Activated CD4-positive, CD25-positive, alpha-beta regulatory T cell treated with anti-CD3 and anti-CD28 coated beads, Interleukin-2, amount 50 U/mL, for 16 hours (primary cell): ENCODE measurements at regions not wholly inside any gene's neighbourhood (a gene's known extent, or its start where the extent isn't known, plus 50 kb on each side); places are given as distances from the start of the nearest gene placed in this dataset.
"Not testable (repeated sequence)": the region's sequence is repeated elsewhere in the genome, so short reads cannot be mapped to it uniquely, and the experiment has no call there.

Source experiments
- DNase-seq: peaks from one replicate; pipeline ENCODE4 v3.0.0-alpha.2; 2020; ENCODE audit warnings: low read depth, low spot score

DNA sequence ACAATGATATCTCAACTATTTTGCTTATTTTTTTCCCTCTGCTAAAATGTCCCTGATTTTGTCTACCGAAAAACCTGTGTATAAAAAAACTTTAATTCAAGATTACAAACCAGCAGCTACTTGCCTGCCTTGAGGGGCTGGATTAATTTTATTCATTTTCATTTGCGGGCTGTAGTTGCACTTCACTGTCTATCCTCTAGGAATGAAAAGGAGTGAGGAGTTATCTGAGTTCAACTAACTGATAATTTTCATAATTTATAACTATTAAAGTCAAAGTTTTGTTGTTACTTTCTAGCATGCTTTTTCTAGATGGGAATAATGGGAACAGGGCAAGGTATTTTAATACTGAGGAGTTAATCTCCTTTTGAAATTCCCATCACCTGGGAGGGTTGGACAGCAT is 50.3 kb upstream of the AGTPBP1 start:
- DNase-seq, result not testable (repeated sequence)

DNA sequence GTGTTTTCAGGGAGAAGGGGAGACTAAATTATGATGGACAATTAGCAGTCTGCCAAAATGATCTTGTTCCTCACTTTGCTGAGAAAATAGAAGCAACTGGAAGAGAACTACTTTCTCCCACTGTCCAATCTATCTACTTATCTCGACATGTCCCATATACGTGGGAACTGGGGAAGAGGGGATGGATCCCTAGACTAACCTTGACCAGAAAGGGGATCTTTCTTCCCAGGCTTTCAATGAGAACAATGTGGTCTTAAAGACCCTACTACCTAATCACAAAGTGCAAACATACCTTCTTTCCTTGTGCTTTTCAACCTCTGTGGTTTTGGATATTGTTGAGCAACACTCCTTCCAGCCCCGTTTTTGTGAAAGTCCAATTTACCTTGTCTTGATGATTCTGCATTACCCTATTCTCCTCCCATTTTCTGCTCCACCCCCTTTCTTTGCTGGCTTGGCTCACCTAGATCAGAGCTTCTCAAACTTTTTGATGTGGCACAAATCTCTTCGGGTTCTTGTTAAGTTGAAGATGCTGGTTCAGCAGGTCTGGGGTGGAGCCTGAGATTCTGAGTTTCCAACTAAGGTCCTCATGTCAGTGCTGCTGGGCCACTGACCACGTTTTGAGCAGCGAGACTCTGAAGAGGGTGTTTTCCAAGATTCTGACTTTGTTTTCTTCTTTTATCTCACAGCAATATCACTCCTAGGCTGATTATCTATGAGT is 61.4 kb upstream of the AGTPBP1 start:
- DNase-seq, result peak; percentile 10

DNA sequence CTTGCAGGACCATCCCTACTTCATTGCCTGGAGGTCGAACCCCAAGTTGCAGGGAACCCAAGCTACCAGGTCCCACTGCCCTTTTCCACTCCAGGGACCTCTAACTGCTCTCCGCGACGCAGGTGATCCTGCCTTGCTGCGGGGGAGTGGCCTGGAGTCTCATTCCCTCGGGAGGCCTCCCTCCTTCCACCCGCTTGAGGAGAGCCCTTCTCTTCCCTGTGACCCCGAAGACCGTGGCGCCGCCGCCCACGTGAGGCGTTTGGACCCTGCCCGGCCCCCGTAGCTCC is 63.0 kb upstream of the AGTPBP1 start:
- DNase-seq, result not testable (repeated sequence)

DNA sequence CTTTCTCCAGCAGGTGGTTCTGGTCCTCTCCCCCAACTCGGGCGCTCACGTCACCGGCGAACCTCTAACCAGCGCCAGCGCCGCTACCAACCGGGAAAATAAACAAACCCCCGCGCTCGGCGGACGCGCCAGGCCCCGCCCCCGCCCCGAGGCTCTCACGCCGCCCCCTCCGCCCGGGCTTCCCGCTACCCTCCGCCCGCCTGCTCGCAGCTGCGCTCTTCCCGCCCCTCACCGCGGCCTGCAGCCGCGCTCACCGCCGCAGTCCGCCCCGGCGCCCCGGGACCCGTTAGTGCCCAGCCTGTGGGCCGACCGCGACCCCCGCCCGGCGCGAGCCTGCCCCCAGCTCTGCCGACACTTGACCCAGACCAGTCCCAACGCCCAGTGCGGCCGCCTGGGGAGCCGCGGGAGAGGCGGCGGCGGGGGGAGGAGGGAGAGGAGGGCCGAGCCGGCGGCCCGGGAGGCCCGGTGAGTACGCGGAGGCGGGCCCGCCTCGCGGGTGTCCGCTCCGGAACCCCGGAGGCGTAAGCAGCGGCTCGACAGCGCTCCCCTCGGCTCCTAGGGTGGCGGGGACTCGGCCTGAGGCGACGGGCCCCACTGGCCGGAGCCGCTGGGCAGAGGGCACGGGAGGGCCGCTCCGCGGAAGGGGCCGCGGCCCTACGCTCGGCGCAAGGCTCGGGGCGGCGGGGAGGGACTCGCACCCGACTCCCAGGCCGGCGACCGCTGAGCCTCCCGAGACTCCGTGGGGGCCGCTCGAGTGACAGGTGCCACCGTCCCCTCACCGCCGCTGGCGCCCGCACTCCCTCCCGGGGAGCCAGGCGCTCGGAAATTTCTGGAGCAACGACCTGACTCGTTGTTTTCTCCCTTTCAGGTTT is 63.6 kb upstream of the AGTPBP1 start:
- peak; percentile 42 for DNase-seq

DNA sequence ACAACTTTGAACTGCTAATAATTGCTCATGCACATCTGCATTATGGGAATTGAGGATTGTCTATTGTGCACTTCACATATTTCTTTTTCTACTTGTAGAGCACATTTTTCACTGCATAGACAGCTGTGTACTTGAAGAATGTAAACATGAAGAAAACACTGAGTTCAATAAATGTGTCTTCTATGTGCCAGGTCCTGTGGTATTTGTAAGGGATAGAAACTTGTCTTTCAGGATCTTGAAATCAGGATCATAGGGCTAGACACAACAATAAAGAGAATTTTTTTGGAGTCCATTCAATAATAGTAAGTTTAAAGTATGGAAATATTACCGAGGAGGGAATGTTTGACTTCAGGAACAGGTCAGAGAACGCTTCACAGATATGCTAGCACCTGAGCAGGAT is 66.6 kb upstream of the AGTPBP1 start:
- not testable (repeated sequence) for DNase-seq

DNA sequence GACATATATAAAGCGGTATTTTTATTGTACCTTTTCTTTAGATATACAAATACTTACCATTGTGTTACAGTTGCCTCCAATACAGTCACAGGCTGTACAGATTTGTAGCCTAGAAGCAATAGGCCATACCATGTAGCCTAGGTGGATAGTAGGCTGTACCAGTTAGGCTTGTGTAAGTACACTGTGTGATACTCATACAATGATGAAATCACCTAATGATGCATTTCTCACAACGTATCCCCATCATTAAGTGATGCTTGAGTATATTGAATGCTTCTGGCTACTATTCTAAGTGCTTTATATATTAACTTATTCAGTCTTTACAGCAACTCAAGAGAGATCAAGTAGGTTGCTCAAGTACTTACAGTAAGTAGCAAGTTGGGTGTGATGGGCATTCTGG is 71.6 kb upstream of the AGTPBP1 start:
- DNase-seq, result not testable (repeated sequence)

DNA sequence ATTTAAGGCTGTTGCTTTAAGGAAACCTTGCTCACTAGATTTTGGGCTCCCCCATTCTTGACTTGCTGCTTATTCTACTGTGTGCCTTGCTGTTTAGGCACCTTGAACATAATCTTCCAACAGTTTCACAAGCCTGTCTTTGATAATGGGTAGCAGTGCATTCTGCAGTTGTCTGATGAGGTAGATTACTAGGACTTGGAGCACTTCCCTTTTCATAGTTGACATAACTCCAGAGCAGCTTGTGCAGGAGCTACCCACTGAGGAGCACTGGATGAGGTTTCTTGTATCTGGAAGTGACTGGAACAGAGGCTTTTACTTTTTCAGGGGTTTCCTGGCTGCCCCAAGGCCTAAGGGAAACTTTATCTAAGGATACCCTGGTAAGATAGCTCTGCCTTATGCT is 73.0 kb upstream of the AGTPBP1 start:
- DNase-seq, result not testable (repeated sequence)

DNA sequence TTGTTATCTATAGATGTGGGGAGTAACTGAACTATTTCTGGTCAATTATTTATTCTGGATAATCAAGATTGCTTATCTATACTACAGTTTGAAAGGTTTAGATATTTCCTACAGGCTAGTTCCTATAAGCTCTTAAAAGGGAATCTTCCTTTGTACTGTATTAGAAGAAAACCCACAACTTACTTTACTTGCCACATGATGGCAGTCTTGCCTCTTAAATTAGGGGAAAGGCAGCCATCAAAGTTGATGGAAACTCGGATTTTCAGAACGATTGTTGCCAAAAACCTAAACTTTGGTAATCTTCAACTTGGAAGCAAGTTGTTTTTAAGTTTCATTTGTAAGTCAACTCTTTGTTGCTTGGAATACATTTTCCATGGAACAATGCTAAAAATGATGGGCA is 77.2 kb upstream of the AGTPBP1 start:
- peak; percentile 6 for DNase-seq

- DNase-seq, result not testable (repeated sequence)
Measured at GRCh38 chr9:85820598-85820997, 78.8 kb upstream of the AGTPBP1 start.

GRCh38 chr9:85824949-85825348 is 83.2 kb upstream of the AGTPBP1 start:
- not testable (repeated sequence) for DNase-seq

DNA sequence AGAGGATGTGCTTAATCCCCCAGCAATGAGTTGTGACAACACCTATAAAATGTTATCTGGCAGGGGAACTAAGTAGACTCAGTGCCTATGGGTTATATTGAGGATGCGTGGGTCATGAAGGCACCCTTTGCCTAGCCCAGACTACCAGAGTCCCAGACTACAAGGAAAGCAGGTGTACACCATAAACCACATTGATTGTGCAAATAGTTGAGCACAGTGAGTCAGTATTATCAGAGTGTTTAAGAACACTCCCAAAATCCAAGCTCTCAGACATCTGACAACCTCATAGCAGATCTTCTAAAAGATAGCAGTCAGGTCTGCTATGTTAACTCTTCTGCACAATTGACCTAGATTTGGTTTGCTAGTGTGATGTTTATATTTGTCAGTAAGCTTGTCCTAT is 92.8 kb upstream of the AGTPBP1 start:
- DNase-seq, result not testable (repeated sequence)

DNA sequence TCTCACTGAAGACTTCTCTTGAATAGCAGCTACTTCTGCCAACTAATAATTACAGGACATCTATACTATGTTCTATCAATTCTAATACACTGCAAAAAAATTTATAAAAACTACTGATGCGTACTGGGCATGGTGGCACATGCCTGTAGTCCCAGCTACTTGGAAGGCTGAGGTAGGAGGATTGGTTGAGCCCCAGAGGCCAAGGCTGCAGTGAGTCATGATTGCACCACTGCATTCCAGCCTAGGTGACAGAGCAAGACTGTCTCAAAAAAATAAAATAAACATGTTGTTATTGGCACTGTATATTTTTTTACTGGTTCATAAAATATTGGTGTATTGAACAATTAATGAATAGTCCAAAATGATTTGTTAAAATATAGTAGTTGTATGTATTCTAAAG is 97.0 kb upstream of the NAA35 start:
- not testable (repeated sequence) for DNase-seq

DNA sequence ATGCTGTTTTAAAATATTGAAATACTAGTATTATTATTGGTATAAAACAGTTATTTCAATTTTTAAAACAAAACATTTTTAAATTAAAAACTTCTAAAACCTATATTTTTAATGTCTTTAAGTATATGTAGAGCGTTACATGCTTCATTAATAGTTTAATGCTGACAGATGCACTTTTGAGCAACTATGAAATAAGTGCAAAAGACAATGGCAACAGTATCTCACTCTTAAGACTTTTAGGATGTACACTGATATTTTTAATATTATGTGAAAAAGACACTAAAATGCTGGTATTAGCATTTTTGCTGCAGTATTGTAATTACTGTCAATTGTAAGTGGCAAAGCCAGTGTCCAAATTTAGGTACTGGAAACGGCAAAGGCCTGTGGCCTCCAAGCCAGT is 93.2 kb upstream of the NAA35 start:
- DNase-seq, result not testable (repeated sequence)

- DNase-seq, result no peak
Measured at GRCh38 chr9:85858056-85858750, 82.7 kb upstream of the NAA35 start.

GRCh38 chr9:85859765-85860164 is 81.2 kb upstream of the NAA35 start:
- DNase-seq, result no peak

DNA sequence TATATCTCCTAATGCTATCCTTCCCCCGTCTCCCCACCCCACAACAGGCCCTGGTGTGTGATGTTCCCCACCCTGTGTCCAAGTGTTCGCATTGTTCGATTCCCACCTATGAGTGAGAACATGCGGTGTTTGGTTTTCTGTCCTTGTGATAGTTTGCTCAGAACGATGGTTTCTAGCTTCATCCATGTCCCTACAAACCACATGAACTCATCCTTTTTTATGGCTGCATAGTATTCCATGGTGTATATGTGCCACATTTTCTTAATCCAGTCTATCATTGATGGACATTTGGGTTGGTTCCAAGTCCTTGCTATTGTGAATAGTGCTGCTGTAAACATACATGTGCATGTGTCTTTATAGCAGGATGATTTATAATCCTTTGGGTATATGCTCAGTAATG is 79.1 kb upstream of the NAA35 start:
- DNase-seq, result not testable (repeated sequence)

DNA sequence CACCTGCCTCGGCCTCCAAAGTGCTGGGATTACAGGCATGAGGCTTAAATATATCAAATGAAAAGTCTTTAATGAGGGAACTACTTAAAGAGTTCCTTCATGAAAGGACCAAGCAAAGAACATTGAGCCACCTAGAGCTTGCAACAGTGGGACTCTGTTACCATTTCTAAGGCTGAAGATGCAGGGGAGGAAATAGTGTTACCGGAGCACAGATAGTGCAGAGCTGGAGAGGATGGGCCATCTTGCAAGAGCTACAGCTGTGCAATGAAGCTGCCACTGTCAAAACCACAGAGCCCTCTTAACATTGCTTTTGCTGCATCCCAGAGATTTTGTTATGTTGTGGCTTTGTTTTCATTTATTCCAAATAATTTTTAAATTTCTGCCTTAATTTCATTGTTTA is 77.1 kb upstream of the NAA35 start:
- DNase-seq, result no peak

GRCh38 chr9:85871008-85871407 is 69.9 kb upstream of the NAA35 start:
- DNase-seq, result no peak

DNA sequence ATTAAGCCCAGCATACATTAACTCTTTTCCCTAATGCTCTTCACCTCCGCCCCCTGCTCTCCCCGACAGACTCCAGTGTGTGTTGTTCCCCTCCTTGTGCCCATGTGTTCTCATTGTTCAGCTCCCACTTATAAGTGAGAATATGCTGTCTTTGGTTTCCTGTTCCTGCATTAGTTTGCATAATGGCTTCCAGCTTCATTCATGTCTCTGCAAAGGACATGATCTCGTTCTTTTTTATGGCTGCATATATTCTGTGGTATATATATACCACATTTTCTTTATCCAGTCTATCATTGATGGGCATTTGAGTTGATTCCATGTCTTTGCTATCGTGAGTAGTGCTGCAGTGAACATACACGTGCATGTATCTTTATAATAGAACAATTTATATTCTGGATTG is 69.3 kb upstream of the NAA35 start:
- DNase-seq, result not testable (repeated sequence)

DNA sequence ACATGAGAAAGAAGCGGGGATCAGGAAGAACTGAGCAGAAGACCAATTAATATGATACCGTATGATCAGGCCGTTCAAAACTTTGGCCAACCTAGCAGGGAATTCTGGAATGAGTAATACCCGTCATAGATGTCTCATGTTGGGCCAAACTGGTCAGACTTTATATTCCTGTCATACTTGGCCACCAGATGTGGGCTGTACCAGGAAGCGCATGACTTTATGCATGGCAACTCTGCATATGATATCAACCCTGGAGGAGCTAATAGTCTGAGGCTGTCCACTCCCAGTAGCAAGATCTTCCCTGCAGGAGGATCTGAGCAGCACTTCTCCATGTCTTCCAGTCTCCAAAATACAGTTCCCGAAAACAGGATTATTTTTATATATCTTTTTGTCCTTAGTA is 68.5 kb upstream of the NAA35 start:
- no peak for DNase-seq

GRCh38 chr9:85876628-85877027 is 64.3 kb upstream of the NAA35 start:
- no peak for DNase-seq

DNA sequence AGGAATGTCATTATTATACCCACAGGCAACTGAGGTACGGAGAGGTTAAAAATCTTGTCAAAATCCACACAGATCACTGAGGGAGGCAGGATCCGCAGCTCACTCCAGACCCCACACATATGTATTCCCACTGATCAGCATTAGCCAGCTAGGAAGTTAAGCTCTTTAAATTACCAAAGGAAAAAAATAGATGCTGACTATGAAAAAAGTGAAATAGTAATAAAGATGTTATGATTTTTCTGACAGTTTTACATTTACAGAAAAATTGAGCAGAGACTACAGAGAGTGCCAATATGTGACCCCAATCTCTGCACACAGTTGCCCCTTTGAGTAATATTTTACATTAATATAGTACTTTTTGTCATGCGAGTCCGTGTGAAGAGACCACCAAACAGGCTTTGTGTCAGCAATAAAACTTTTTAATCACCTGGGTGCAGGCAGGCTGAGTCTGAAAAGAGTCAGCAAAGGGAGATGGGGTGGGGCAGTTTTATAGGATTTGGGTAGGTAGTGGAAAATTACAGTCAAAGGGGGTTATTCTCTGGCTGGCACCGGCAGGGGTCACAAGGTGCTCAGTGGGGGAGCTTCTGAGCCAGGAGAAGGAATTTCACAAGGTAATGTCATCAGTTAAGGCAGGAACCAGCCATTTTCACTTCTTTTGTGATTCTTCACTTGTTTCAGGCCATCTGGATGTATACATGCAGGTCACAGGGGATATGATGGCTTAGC is 61.9 kb upstream of the NAA35 start:
- not testable (repeated sequence) for DNase-seq
